ENCODE measurements at regions not wholly inside any gene's neighbourhood (a gene's known extent, or its start where the extent isn't known, plus 50 kb on each side); places are given as distances from the start of the nearest gene placed in this dataset.

- TF ChIP-seq PAX5 (IDR thresholded peaks at IDR 0.05; ENCODE audit: insufficient read depth, low read length, severe bottlenecking) (no peak), TAF1 (IDR thresholded peaks at IDR 0.05; ENCODE audit: low read depth, low read length) (no peak)
Observed at GRCh38 chr6:76510489-76510888, 438.0 kb upstream of the IMPG1 start.

All from GM12891 (cell line).